Astrocyte of the hippocampus (primary cell): ENCODE measurements at regions not wholly inside any gene's neighbourhood (a gene's known extent, or its start where the extent isn't known, plus 50 kb on each side); places are given as distances from the start of the nearest gene placed in this dataset.

ENCODE experiments used
- DNase-seq: peaks from one replicate; pipeline ENCODE4 v3.0.0; 2011; ENCODE audit warnings: low read depth, low spot score

DNA sequence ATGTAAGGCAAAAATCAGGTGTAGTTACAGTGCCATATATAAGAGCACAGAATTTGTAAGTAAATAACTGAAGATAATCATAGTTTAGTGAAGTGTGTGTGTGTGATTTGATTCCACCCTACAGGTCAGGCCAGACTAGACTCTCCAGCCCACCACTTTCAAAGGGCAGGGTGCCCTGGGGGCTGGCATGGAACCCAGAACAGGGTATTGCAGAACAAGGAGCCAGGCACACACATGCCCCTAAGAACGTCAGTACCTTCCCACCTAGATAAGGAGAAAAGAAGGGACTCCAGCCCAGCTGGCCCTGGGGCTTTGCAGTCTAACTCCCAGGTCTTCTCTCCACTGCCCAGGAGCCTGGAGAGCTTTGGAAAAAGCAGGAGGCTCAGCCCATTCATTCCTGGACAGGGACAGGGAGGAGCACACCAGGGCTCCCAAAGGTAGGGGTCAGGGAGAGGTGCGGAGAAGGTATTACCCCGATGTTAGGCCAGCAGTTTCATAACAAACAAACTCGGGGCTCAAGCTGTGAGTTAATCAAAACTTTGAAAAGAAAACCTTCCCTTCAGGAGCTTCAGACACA, 149.7 kb upstream of the VANGL1 start:
- DNase-seq, result no peak

DNA sequence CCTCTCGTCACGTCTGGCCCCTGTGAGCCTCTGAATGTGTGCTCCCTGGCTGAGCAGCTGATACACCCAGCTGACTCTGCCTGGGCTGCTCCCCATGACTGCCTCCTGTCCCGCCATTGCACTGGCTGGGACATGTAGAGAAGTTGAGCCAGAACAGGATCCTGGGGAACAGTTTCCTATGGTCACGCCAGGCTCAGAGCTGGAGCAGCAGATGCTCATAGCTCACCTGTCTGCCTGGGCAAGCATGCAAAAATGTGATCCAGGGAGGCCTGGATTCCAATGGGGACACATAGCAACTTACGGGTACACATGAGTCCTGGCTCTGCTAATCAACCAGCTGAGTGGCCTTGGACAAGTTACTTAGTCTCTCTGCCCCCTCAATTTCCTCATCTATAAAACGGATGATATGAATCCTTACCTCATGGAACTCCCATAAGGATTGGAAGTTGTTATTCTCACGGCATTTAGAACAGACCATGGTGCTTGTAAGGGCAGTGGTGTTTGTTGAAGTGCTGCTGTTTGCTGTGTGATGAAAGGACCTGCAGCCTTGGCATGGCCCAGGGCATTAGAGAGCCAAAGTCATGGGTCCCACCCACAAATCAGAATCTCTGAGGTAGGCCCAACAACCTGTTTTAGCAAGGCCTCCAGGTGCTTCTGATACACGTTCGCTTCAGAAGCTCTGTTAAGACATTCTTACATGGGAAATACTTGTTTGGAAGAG, 150.3 kb upstream of the VANGL1 start:
- no peak for DNase-seq

DNA sequence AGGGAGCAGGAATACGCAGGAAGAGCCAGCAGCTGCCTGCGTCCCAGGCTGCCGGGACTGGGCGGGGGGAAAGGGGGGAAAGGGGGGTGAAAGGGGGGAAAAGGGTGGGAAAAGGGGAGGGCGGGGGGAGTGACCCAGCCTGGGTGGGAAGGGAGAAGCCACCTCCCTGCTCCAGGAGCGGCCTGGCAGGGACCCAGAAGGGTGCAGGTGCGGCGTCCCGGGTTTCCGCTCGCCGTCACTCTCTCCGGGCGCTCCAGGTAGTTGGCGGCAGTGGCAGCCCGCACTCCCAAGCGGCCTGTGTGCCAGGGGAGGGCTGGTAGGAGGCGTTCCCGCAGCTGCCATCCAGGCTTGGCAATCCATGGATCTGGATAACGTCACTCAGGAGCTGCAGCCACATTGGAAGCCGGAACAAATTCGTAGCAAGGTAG, 141.0 kb upstream of the NGF start:
- no peak for DNase-seq

DNA sequence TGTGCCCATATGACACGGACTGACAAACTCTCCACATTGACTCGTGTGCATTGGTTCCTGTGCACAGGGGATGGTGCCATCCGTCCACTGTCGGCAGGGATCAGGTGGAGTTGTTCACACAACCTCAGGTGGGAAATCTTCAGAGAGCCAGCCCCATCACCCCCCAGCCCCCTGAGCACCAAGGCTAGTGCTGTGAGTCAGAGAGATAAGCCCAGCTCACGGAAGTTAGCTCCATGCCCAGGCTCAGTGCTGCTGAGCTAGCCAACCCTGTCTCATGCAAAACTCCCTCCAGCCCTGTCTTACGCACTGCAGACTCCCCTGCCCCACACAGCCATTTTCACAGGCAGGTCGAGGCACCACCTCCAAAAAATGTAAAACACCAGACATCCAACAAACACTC, 139.0 kb upstream of the NGF start:
- DNase-seq, result no peak

DNA sequence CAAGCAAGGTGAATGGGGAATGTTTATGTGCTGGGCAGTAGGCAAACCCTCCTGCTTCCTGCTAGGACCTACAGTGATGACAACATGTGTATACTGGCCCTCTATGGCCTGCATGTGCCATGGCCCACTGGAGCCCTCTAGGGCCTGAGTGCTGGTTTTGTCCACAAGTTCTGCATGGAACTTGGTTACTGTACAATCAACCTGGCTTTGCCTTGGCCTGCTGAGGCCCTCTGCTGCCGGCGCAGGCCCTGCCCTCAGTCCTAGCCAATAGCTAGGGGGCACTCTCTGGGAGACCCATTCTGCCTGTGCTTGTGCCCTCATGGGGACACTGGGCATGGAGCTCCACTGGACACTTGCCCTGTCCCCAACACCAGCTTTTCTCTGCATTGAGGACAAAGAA, 138.6 kb upstream of the NGF start:
- DNase-seq, result no peak

DNA sequence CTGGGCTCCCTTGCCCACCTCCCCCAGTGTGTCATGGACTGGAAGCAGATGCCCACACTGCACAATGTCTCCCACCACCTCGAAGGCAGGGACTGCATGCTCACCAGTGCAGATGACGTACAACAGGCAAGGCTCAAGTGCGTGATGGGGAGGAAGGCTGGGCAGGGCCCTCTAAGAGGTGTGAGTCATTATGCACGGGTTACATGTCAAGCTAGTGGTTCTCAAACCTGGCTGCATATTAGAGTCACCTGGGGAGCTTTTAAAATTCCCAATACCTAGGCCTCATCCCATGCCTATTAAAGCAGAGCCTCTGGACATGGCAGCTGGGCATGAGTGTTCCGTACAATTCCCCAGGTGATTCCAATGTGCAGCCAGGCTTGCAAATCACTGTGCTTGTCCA, 137.9 kb upstream of the NGF start:
- no peak for DNase-seq

DNA sequence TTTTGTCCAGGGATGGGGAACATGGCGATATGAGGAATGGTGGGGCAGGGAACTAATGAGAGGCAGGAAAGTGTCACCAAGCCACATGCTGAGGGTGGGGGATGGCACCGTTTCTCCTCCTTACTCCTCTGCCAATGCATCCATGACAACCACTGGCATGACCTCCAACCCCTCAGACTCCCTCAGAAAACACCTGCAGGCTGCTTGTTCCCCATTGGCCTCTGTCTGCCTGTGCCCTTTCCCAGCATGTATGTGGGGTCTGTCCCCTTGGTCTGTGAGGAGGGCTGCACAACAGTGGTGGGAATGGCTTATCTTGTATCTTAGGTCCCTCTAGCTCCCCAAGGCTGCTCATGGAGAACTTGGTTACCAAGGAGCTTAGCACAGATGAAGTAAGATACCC, 137.2 kb upstream of the NGF start:
- no peak for DNase-seq

DNA sequence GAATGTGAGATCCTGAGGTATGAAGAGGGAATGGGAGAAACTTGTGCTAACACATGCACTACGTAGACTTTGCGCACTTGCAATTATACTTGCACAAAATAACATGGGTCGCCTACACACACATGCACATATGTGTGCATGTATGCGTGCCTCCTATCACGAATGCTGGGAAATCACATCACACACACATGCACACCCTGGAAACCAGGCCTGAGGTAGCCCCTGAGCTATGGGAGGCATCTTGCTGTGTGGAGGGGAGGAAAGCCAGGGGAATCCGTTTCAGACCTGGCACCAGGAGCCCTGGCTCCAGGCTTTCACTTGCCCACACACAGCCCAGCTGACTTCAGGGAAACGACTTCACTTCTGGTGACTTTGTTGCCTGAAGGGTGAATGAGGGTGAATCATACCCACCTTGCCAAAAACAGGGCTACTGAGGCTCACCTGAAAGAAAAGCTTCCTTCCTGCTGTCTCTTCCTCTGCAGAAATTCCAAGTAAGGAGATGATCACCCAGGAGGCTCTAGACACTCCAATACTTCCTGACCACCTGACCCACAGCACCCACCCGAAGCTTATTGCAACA, 136.0 kb upstream of the NGF start:
- no peak for DNase-seq

DNA sequence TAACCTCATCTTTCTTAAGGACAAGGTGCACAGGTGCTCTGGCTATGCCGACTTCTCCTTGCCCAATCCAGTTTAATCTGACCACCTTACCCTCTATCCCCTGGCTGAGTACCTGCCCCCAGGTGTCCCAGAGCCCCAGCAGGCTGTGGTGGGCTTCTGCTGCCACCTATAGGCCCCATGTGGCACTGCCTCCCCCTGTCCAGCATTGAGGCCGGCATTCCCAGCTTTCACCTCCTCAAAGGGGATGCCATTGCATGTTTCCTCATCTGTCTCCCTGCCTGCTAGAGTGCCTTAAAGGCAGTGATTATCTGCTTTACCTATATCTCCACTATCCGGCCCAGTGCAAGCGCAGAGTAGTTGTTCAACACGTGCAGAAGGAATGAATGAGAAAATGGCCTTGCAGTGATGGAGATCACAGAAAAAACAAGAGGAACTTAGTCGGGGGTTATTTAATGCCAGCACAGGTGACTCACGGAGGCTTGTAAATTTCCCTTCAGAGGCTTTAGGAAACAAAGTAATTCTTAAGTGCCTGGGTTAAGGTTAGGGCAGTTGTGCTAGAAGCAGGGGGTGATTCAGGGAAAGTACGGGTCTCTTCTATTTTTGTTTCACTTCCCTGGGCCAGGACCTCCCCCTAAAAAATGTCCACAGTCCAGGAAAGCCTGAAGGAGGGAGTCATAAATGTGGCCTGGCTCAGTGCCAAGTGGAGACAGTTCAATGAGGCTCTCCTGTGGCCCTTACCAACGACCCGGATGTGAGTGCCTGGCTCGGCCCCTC, 131.8 kb upstream of the NGF start:
- DNase-seq, result peak; percentile 70

DNA sequence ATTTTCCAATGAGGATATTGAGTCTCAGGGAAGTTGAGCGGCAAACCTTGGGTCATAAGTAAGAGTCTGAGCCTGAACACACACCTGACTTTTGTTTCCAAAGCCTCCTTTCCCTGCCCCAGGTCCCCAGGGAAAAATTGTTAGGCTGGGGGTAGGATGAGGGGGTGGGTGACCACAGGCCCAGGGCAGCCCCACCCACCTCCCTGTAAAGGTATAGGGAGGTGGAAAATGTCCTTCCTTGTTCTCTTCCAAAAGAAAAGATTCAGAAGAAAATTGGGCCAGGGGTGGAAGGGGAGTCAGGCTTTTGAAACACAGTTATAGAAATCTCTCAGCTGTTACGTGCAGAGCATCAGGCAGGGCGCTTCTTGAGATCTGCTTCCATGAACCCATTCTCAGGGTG, 129.7 kb upstream of the NGF start:
- no peak for DNase-seq

DNA sequence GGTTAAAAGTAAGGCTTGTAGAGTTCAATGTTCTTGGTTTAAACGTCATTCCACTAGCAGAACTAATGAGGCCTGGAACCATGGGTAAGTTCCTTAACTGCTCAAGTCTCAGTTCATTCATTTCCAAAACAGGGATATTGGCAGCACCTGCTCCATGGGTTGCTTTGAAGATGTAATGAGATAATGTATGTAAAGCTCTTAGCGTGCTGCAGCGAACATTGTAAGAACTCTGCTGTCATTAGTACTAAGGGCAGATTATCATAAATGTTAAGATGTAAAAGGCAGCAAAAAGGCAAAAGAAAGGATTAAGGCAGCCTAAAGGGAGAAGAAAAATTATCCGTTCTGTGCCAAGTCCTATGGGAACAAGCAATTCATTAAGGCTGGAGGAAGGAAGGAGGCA, 129.1 kb upstream of the NGF start:
- no peak for DNase-seq

DNA sequence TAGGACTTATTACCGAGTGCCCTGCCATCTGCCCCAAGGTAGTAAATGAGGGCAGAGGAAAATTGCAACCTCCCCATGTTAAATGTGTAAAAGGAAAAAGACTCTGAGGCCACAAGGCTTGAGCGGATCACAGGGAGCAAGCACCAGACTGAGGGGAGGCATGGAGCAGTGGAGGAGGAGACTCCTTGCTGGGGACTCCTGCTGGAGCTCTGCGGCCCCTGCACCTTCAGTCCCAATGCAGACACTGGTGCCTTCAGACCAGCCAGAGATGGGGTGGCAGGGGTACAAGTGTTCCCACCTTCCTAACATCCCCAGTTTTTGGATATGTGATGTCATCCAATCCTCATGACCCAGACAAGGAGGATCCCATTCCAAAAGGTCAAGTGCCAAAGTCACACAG, 128.4 kb upstream of the NGF start:
- no peak for DNase-seq

DNA sequence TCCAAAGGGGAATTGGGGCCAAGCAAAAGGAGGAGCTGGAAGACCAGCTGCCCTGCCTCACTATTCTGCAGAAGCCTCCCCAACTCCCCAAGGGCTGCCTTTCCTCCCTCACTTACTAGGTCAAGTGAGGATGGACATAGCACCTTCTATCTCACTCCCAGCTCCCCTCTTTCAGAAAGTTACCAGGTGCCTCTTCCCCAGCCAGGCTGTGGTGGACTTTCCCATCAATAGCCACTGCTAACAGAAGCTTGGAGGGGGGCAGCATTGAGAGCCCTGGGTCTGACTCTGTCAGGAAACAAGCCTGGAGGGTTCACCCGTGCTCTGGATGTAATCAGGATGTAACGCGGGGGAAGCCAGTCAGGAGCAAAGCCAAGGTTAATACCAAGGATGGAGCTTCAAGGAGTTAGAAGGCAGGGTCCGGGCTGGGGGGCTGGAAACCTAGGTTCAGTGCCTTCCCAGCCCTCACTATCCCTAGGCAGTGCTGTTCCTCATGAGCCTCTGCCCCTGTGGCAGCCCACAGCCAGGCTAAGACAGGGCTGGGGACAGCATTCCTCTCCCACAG, 127.8 kb upstream of the NGF start:
- no peak for DNase-seq

DNA sequence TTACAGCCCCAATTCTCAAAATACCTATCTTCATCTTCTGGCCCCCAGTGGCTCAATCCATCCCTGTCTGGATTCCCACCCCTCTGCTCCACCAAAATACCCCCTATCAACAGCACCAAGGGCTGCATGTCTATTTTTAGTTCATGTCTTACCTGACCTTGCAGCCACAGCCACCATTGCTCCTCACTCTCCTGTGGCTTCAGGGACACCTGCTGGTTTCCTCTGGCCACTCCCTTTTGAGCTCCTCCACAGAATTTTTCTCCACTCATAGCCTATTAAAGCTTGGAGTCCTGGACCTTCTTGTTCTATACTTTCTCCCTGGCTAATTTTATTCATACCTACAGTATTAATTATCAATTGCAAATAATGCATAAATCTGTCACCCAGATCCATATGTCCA, 125.3 kb upstream of the NGF start:
- DNase-seq, result no peak

DNA sequence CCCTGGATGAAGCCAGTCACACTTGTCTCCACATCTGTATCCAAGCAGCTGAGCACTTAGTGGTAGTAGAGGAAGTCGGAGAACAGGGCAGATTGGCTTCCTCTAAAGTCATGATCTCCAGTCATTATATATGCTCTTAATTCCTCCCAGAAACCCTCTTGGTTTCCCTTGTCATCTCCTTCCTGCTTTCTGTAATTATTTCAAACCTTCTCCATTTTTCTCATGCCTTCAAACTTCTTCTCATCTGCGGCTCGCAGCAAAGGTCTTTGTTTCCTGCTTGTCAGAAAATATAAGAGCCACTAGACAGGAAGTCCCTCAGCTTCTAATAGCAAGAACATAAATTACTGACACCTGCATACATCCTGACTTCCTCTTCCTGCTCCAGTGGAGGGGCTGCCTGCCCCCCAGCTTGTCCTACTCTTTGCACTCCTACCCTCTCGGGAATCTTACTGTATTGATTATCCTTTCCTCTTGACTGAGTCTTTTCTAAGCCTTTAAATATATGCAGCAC, 124.6 kb upstream of the NGF start:
- DNase-seq, result no peak

DNA sequence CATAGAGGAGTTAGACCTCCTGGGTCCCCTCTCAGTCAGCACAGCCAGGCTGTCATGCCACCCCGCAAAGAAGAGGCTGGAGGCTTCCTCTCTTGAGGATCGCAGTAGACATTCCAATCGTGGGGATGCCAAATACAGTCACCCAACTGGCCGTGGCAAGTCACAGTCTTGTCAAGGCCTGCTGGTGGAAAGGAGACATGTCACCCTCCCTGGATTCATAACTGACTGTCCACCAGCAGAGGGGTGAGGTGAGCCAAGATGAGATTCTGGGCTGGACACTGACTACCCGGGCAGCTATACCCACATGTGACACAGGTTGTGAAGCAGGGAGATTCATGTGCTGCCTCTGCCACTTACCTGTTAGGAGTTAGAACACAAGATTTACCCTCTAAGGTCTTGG, 123.5 kb upstream of the NGF start:
- no peak for DNase-seq

DNA sequence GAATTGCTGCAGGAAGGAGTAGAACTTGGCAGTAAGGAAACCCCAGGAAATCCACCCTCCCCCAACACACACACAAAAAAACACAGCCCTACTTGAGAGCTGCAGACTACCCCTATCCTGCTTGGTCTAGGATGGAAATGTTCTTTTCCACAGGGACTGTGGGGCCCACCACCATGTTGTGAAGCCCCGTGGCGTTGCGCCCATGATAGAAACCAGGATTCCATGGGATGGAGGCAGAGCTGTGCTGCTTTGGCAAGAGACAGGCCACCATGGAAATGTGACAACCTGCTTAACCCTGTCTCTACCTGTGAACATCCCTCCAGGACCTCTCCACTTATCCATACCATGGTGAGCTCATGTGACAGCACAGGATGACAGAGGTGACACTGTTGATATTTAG, 121.1 kb upstream of the NGF start:
- DNase-seq, result no peak

DNA sequence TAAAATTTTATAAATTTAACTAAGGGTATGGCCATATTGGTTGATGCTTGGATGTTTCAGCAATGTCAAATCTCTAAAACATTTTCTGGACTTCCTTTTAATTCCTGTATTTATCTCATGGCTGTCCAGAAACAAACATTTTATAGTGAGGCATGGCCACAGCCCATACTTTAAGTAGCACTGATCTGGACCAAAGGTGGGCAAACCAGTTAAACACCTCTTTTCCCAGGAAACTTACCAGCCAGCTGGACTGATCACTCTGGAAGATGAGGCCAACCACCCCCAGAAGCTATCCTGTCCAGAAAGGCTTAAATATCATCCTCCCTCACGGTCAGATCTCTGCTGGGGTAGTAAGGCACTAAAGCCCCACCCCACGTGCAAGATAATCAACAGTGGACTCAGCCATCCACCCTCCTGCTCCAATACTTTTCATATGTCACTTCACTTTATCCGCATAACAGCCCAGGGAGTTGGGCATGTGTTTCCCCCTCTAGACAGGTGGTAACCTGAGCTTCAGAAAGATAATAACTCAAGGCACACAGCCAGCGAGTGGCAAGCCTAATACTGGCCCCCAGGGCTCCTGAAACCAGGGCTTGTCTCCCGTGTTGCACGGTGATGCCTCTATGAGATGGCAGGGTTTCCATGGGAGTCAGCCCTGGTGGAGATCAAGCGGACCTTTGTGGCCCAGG, 120.5 kb upstream of the NGF start:
- no peak for DNase-seq

DNA sequence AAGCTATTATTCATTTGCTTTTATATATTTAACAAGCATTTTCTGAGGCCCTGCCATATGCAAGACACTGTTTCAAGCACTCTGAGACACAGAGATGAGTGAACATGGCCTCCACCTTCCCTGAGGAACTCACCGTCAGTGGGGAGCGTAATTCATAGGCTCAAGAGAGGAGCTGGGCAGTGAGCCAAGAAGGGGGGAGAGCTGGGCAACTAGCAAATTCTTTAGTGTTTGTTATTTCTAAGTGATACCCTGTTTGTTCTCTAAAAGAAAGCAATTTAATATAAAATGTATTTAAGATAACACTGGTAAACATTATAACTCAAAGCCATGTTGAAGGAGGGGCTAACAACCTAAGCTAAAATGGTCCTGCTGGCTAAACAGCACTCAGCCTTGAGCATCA, 119.2 kb upstream of the NGF start:
- peak; percentile 60 for DNase-seq

DNA sequence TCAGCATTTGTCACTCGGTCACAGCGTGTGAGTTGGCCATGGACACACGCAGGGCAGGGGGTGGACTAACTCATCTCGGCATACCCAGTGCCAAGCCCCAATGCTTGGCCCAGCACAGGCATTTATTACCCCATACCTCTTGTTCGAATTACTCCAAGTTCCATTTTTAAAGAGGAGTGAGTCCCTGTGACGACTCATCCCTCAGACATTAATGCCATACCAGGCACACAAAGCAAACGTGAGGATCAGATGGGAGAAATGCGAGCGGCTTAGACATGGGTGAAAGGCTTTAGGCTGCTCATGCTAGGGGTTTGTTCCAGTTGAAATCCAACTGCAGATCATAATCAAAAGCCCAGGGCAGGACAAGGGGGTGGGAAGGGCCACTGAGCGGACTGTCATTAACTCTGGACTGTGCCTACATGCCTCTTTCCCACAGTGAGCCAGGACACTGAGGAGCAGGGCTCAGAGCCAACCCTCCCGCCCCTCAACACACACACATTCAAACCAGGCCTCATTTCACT, 118.5 kb upstream of the NGF start:
- peak; percentile 44 for DNase-seq

DNA sequence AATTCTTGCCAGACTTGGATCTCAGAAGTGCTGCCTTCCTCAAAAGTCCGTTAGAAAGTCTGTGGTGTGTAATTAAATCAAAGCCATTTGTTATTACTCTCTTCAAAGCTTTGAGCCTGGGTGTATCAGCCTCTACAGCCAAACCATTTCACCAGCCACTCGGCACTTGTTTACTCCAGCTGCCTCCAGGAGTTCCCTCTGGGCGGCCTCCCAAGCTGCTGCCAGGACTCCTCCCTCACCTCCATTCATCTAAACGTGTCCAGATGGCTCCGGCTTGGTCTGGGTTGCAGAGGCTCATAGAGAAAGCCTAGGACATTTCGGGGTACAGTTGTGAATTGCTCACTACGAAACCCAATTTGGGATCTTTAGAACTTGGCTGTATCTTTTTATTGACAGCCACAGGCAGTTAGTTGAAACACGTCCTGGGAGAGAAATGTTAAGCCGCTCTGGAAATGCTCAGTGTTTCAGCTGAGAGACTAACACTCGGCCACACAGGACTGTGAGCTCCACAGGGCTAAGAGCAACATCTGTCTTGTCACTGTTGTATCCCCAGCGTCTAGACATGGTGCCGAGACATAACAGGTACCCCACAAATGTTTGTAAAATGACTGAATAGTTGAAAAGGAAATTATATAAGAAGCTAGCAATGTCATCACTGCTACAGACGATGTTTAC, 116.9 kb upstream of the NGF start:
- no peak for DNase-seq
